HEK293 (cell line): ENCODE measurements at regions not wholly inside any gene's neighbourhood (a gene's known extent, or its start where the extent isn't known, plus 50 kb on each side); places are given as distances from the start of the nearest gene placed in this dataset.
A peak's percentile ranks its signal among the peaks of the same experiment; 100 is the strongest.

ENCODE experiments used
- CTCF ChIA-PET: fragments of 350-600 bp; formaldehyde crosslinking; extraction: SDS; loops from one replicate; lab custom pipeline; 2021; ENCODE audit warnings: antibody characterized with exemption; lab: Yijun Ruan, JAX
- POLR2A ChIA-PET: fragments of 300-600 bp; formaldehyde crosslinking; extraction: SDS; loops from one replicate; lab custom pipeline; 2020; ENCODE audit warnings: antibody characterized with exemption, inconsistent platforms; lab: Yijun Ruan, JAX
- H3K27ac ChIP-seq: fragments of 200-500 bp; sonication (Bioruptor generic); 2 replicates; pipeline ENCODE4 v1.5.1; 2014; ENCODE audit warnings: low read depth, low read length, control low read depth, inconsistent platforms; ENCODE audit errors: extremely low read depth
- H3K36me3 ChIP-seq, 2 experiments: fragments of 200-500 bp in 1 of 2; sonication (Bioruptor generic) in 1 of 2; 1 replicate in 1 of 2; 2 replicates in 1 of 2; pipeline ENCODE4 v1.5.1; 2014 to 2017; ENCODE audit warnings: inconsistent platforms in 2 of 2, low read length in 2 of 2; ENCODE audit not compliant: control insufficient read depth in 2 of 2, insufficient read depth in 1 of 2
- H3K4me1 ChIP-seq: fragments of 200-500 bp; sonication (Bioruptor generic); 2 replicates; pipeline ENCODE4 v1.5.1; 2014; ENCODE audit warnings: mild to moderate bottlenecking, low read length, inconsistent platforms; ENCODE audit not compliant: control insufficient read depth, insufficient read depth
- H3K4me3 ChIP-seq: 2 replicates; pipeline ENCODE4 v1.5.1; 2011; ENCODE audit warnings: low read depth, mild to moderate bottlenecking, control low read depth, low read length, moderate library complexity
- H3K9me3 ChIP-seq: fragments of 200-500 bp; sonication (Bioruptor generic); 2 replicates; pipeline ENCODE4 v1.5.1; 2014; ENCODE audit warnings: low read depth, low read length, inconsistent platforms; ENCODE audit not compliant: control insufficient read depth, insufficient read depth
- KLF1 ChIP-seq: fragments of 450-650 bp; formaldehyde crosslinking; IDR thresholded peaks from 2 replicates; pipeline ENCODE4 v1.5.1; 2016; ENCODE audit warnings: missing biosample characterization, missing genetic modification characterization
- MEIS1 ChIP-seq: sonication (generic); formaldehyde crosslinking; IDR thresholded peaks from 2 replicates; pipeline ENCODE4 v1.8.1; 2022; ENCODE audit warnings: missing genetic modification reagents, mild to moderate bottlenecking, borderline replicate concordance
- SP3 ChIP-seq: fragments of 450-650 bp; formaldehyde crosslinking; IDR thresholded peaks from 2 replicates; pipeline ENCODE4 v1.5.1; 2016; ENCODE audit warnings: missing biosample characterization, missing genetic modification characterization
- WT1 ChIP-seq: fragments of 450-650 bp; formaldehyde crosslinking; IDR thresholded peaks from 2 replicates; pipeline ENCODE4 v1.5.1; 2016; ENCODE audit warnings: missing biosample characterization, missing genetic modification characterization
- ZBTB21 ChIP-seq: fragments of 450-650 bp; formaldehyde crosslinking; IDR thresholded peaks from 2 replicates; pipeline ENCODE4 v1.5.1; 2017; ENCODE audit warnings: missing biosample characterization, missing genetic modification characterization
- ZBTB48 ChIP-seq: fragments of 450-650 bp; formaldehyde crosslinking; IDR thresholded peaks from 2 replicates; pipeline ENCODE4 v1.5.1; 2016; ENCODE audit warnings: missing biosample characterization, missing genetic modification characterization
- ZNF133 ChIP-seq: fragments of 450-650 bp; formaldehyde crosslinking; IDR thresholded peaks from 2 replicates; pipeline ENCODE4 v1.5.1; 2016; ENCODE audit warnings: missing biosample characterization, missing genetic modification characterization
- ZNF138 ChIP-seq: fragments of 450-650 bp; formaldehyde crosslinking; IDR thresholded peaks from 2 replicates; pipeline ENCODE4 v1.5.1; 2016; ENCODE audit warnings: missing biosample characterization, missing genetic modification characterization, borderline replicate concordance
- ZNF266 ChIP-seq: fragments of 450-650 bp; formaldehyde crosslinking; IDR thresholded peaks from 2 replicates; pipeline ENCODE4 v1.5.1; 2016; ENCODE audit warnings: missing biosample characterization, missing genetic modification characterization, low read depth
- ZNF341 ChIP-seq: fragments of 450-650 bp; formaldehyde crosslinking; IDR thresholded peaks from 2 replicates; pipeline ENCODE4; 2016; ENCODE audit warnings: low read depth, missing biosample characterization, missing genetic modification characterization
- ZNF366 ChIP-seq: fragments of 450-650 bp; formaldehyde crosslinking; conservative IDR thresholded peaks from 2 replicates; pipeline ENCODE4 v1.5.1; 2016; ENCODE audit warnings: missing biosample characterization, missing genetic modification characterization
- ZNF510 ChIP-seq: fragments of 450-650 bp; formaldehyde crosslinking; IDR thresholded peaks from 2 replicates; pipeline ENCODE4 v1.5.1; 2018; ENCODE audit warnings: mild to moderate bottlenecking, missing genetic modification characterization, missing biosample characterization; ENCODE audit not compliant: insufficient replicate concordance
- ZNF529 ChIP-seq: fragments of 450-650 bp; formaldehyde crosslinking; IDR thresholded peaks from 2 replicates; pipeline ENCODE4 v1.5.1; 2017; ENCODE audit warnings: missing genetic modification characterization, missing biosample characterization; ENCODE audit not compliant: insufficient replicate concordance
- ZNF548 ChIP-seq: fragments of 450-650 bp; formaldehyde crosslinking; IDR thresholded peaks from 2 replicates; pipeline ENCODE4 v1.5.1; 2016; ENCODE audit warnings: missing biosample characterization, missing genetic modification characterization
- ZNF629 ChIP-seq: fragments of 450-650 bp; formaldehyde crosslinking; IDR thresholded peaks from 2 replicates; pipeline ENCODE4 v1.5.1; 2017; ENCODE audit warnings: missing biosample characterization, missing genetic modification characterization
- ZNF843 ChIP-seq: fragments of 450-650 bp; formaldehyde crosslinking; IDR thresholded peaks from 2 replicates; pipeline ENCODE4 v1.5.1; 2016; ENCODE audit warnings: missing biosample characterization, missing genetic modification characterization
- TF ChIP-seq, protein P1 (sequence below): fragments of 450-650 bp; formaldehyde crosslinking; IDR thresholded peaks from 2 replicates; pipeline ENCODE4 v1.5.1; 2016; ENCODE audit warnings: missing biosample characterization, missing genetic modification characterization, low read depth

GRCh38 chrX:44080083-44080482, 106.9 kb upstream of the NDP start:
- CTCF ChIA-PET: no interaction called here
- no peaks in the 10 kb centered on the region for H3K4me1 ChIP-seq
- POLR2A ChIA-PET: no interaction called here

GRCh38 chrX:44072631-44073030, 99.4 kb upstream of the NDP start:
- no peaks in the 10 kb centered on the region for H3K9me3 ChIP-seq
- H3K4me1 ChIP-seq: no peaks in the 10 kb centered on the region
- no peak overlapping the region for H3K27ac ChIP-seq
- POLR2A ChIA-PET: interaction anchor here (1.2 kb wide), 1 partner anchor 13 kb away, joined by 5 read pairs; no protein-coding TSS in a partner anchor
- no peak for TF ChIP-seq KLF1 (tag by site-specific recombination)
- no peak for TF ChIP-seq WT1 (tag by site-specific recombination)
- TF ChIP-seq ZBTB48: no peak
- TF ChIP-seq ZBTB21 (tag by site-specific recombination): no peak
- TF ChIP-seq ZNF548 (tag by site-specific recombination): no peak
- H3K36me3 ChIP-seq: no peaks in the 10 kb centered on the region
- CTCF ChIA-PET: interaction anchor here (1.1 to 2.0 kb wide), 2 partner anchors 17 to 42 kb away, joined by 3 to 6 read pairs; no protein-coding TSS in a partner anchor
- no peak overlapping the region for H3K4me3 ChIP-seq

More at GRCh38 chrX:44080083-44080482, 106.9 kb upstream of the NDP start:
- H3K9me3 ChIP-seq: no peaks in the 10 kb centered on the region
- H3K4me3 ChIP-seq: no peak overlapping the region
- H3K27ac ChIP-seq: no peak overlapping the region
- H3K36me3 ChIP-seq: no peaks in the 10 kb centered on the region
- TF ChIP-seq ZNF341 (tag by site-specific recombination): no peak

GRCh38 chrX:44071847-44072551, 98.8 kb upstream of the NDP start:
- ChIA-PET CTCF (interaction anchor here (0.5 to 2.0 kb wide), 5 partner anchors 12 to 202 kb away, joined by 3 to 6 read pairs (median 3); no protein-coding TSS in a partner anchor), POLR2A (interaction anchor here (0.8 to 1.2 kb wide), 2 partner anchors 13 to 25 kb away, joined by 3 to 5 read pairs; no protein-coding TSS in a partner anchor)
- Histone ChIP-seq H3K9me3 (no peaks in the 10 kb centered on the region), H3K27ac (no peak overlapping the region), H3K4me1 (no peaks in the 10 kb centered on the region), H3K4me3 (no peak overlapping the region), H3K36me3 (no peaks in the 10 kb centered on the region)
- TF ChIP-seq ZNF138: no peak
- TF ChIP-seq ZNF366 (tag by site-specific recombination): no peak
- TF ChIP-seq ZNF529: no peak
- TF ChIP-seq, protein P1, sequence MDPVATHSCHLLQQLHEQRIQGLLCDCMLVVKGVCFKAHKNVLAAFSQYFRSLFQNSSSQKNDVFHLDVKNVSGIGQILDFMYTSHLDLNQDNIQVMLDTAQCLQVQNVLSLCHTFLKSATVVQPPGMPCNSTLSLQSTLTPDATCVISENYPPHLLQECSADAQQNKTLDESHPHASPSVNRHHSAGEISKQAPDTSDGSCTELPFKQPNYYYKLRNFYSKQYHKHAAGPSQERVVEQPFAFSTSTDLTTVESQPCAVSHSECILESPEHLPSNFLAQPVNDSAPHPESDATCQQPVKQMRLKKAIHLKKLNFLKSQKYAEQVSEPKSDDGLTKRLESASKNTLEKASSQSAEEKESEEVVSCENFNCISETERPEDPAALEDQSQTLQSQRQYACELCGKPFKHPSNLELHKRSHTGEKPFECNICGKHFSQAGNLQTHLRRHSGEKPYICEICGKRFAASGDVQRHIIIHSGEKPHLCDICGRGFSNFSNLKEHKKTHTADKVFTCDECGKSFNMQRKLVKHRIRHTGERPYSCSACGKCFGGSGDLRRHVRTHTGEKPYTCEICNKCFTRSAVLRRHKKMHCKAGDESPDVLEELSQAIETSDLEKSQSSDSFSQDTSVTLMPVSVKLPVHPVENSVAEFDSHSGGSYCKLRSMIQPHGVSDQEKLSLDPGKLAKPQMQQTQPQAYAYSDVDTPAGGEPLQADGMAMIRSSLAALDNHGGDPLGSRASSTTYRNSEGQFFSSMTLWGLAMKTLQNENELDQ (tag by site-specific recombination): no peak
- no peak for TF ChIP-seq ZNF843
- no peak for TF ChIP-seq ZNF266 (tag by site-specific recombination)
- 0 out of 2 replicates have a peak, but pooled peaks have one; percentile 36 for TF ChIP-seq ZNF629 (tag by site-specific recombination)
- peak; percentile 91 for TF ChIP-seq MEIS1 (CRISPR knock-in tag)
- no peak for TF ChIP-seq ZNF133
- TF ChIP-seq ZNF510: no peak
- TF ChIP-seq SP3 (tag by site-specific recombination): no peak
